ENCODE measurements at regions not wholly inside any gene's neighbourhood (a gene's known extent, or its start where the extent isn't known, plus 50 kb on each side); places are given as distances from the start of the nearest gene placed in this dataset.

GRCh38 chr11:36753960-36754359, 155.9 kb upstream of the RAG2 start:
- no peak for ATAC-seq
- Histone ChIP-seq H3K9ac (ENCODE audit: control insufficient read depth, insufficient read depth, low read length) (no peak overlapping the region), H3K27me3 (replicated peaks in 1 of 2; ENCODE audit: control insufficient read depth in 2 of 2, insufficient read depth in 2 of 2, low read length in 1 of 2) (peaks cover 0 to 2% of the 10 kb centered on the region in 2 experiments; a peak in 1 of 4 replicates), H3K9me3 (replicated peaks; ENCODE audit: control insufficient read depth, insufficient read depth, low read length) (no peaks in the 10 kb centered on the region), H3K4me1 (ENCODE audit: control insufficient read depth, insufficient read depth, low read length) (no peaks in the 10 kb centered on the region), H4K20me1 (ENCODE audit: control insufficient read depth, insufficient read depth) (no peaks in the 10 kb centered on the region), H3K4me2 (ENCODE audit: control insufficient read depth, insufficient read depth) (no peak overlapping the region), H3K79me2 (ENCODE audit: control insufficient read depth, insufficient read depth, low read length) (no peaks in the 10 kb centered on the region), H2AFZ (ENCODE audit: control insufficient read depth, low read depth, low read length) (no peak overlapping the region), H3K4me3 (no peak overlapping the region), H3K36me3 (ENCODE audit: control insufficient read depth in 2 of 2, insufficient read depth in 2 of 2, low read length in 1 of 2) (no peaks in the 10 kb centered on the region), H3K27ac (ENCODE audit: control insufficient read depth, insufficient read depth) (no peak overlapping the region)
- no peak for TF ChIP-seq NFYB (IDR thresholded peaks at IDR 0.05; ENCODE audit: insufficient read depth, low read depth, low read length)
- ChIA-PET RAD21 (ENCODE audit: unreplicated experiment) (no interaction called here), POLR2A (no interaction called here), SMC1A (ENCODE audit: uncharacterized antibody, unreplicated experiment) (no interaction called here), CTCF (no interaction called here)
- 47% methylated on average over 6 of the region's 6 CpGs for WGBS (ENCODE audit: insufficient coverage, insufficient replicate concordance, low lambda C conversion rate, missing lambda C conversion rate)
- FAIRE-seq, result no peak
- intact Hi-C loops (cut with micrococcal nuclease; ENCODE audit: unreplicated experiment) (no loop called here), in situ Hi-C loops (cut with MboI) (no loop called here)
- no TSS peak for BruUV-seq (replicated peaks)
- no peak for DNase-seq (ENCODE audit: low read depth, low spot score)

DNA sequence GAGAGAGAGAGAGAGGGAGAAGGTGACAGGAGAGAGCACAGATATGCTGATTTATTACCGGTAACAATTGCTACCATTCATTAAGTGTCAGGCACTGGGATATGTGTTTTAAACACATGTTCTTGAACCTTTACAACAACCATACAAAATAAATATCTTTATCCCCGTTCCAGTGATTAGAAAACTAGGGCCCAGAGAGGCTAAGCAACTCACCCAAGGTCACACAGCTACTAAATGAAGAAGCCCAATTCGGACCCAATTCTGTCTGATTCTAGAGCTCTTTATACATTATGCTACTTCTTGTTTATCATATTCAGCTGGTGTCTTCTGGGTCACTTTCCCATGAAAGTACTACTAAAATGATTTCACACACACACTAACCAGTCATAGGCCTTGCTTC, 154.0 kb upstream of the RAG2 start:
- Histone ChIP-seq H4K20me1 (ENCODE audit: control insufficient read depth, insufficient read depth) (no peaks in the 10 kb centered on the region), H3K4me1 (ENCODE audit: control insufficient read depth, insufficient read depth, low read length) (no peaks in the 10 kb centered on the region), H3K36me3 (ENCODE audit: control insufficient read depth in 2 of 2, insufficient read depth in 2 of 2, low read length in 1 of 2) (no peaks in the 10 kb centered on the region), H3K79me2 (ENCODE audit: control insufficient read depth, insufficient read depth, low read length) (no peaks in the 10 kb centered on the region), H3K9ac (ENCODE audit: control insufficient read depth, insufficient read depth, low read length) (no peak overlapping the region), H3K27ac (ENCODE audit: control insufficient read depth, insufficient read depth) (no peak overlapping the region), H2AFZ (ENCODE audit: control insufficient read depth, low read depth, low read length) (no peak overlapping the region), H3K4me2 (ENCODE audit: control insufficient read depth, insufficient read depth) (no peak overlapping the region), H3K9me3 (replicated peaks; ENCODE audit: control insufficient read depth, insufficient read depth, low read length) (no peaks in the 10 kb centered on the region), H3K4me3 (no peak overlapping the region), H3K27me3 (replicated peaks in 1 of 2; ENCODE audit: control insufficient read depth in 2 of 2, insufficient read depth in 2 of 2, low read length in 1 of 2) (no peaks in the 10 kb centered on the region)
- 27% methylated on average over 3 of the region's 3 CpGs for WGBS (ENCODE audit: insufficient coverage, insufficient replicate concordance, low lambda C conversion rate, missing lambda C conversion rate)
- TF ChIP-seq FOXM1 (IDR thresholded peaks at IDR 0.05; ENCODE audit: low read depth, low read length) (no peak), RUNX3 (IDR thresholded peaks at IDR 0.05; ENCODE audit: low read length) (no peak)
- ChIA-PET RAD21 (ENCODE audit: unreplicated experiment) (no interaction called here), POLR2A (no interaction called here), SMC1A (ENCODE audit: uncharacterized antibody, unreplicated experiment) (no interaction called here), CTCF (interaction anchor here (0.9 to 10.8 kb wide), 4 partner anchors 12 to 187 kb away, joined by 5 to 208 read pairs (median 101); partner anchors contain the start of gene RAG1)
- no peak for ATAC-seq
- no peak for DNase-seq (ENCODE audit: low read depth, low spot score)
- BruUV-seq (replicated peaks), result no TSS peak
- in situ Hi-C loops (cut with MboI), result no loop called here
- intact Hi-C loops (cut with micrococcal nuclease; ENCODE audit: unreplicated experiment), result no loop called here
- FAIRE-seq, result no peak

Measured in GM12878 (cell line).